ENCODE measurements at regions not wholly inside any gene's neighbourhood (a gene's known extent, or its start where the extent isn't known, plus 50 kb on each side); places are given as distances from the start of the nearest gene placed in this dataset.

DNA sequence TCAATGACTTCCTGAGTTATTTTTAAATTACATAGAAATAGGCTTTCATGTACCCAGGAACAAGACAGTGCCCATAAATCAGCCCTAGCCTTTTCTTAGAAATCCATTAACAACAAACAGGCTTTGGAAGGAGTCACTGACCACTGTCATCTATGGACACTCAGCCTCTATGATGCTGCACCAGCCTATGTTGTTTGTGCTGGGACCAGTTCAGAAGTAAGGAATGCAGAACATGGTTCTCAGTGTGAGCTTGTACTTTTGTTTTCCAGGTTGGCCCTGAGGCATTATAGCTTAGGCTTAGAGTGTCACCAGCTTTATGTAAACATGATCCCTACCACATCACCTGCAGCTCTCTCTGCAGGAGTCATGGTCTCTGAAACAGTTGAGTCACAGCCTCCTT lies 335.7 kb upstream of the CDH7 start:
- DNase-seq (ENCODE audit: low spot score) = no peak
- Mint-ChIP-seq H3K4me1 (ENCODE audit: low read depth) (no peaks in the 10 kb centered on the region), H3K9me3 (peaks cover 12% of the 10 kb centered on the region), H3K27ac (no peak overlapping the region), H3K27me3 (ENCODE audit: low read depth) (no peaks in the 10 kb centered on the region), H3K36me3 (ENCODE audit: low read depth) (no peaks in the 10 kb centered on the region), H3K4me3 (no peak overlapping the region)

GRCh38 chr18:65414501-65414900 lies 336.3 kb upstream of the CDH7 start:
- no peaks in the 10 kb centered on the region for H3K36me3 Mint-ChIP-seq (ENCODE audit: low read depth)
- peaks cover 12% of the 10 kb centered on the region for H3K9me3 Mint-ChIP-seq
- H3K4me3 Mint-ChIP-seq = no peak overlapping the region
- H3K27ac Mint-ChIP-seq = no peak overlapping the region
- H3K4me1 Mint-ChIP-seq (ENCODE audit: low read depth) = no peaks in the 10 kb centered on the region
- DNase-seq (ENCODE audit: low spot score) = no peak
- H3K27me3 Mint-ChIP-seq (ENCODE audit: low read depth) = no peaks in the 10 kb centered on the region

DNA sequence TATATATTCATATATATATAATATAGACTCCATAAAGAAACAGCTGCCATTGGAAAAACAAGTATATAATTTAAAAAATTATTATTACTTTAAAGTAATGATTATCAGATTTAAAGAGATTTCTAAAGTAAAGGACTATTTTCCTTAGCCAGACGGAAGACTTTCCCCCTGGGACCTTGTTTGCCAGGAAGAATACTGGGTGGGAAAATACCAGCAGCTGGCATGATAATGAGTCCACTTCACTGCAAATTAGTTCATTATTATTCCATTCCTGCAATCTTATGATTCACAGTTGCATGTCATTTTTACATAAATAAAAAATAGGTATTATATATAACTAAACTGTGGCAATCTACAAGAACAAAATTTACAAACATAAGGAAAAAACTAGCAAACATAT lies 339.8 kb upstream of the CDH7 start:
- Mint-ChIP-seq H3K4me1 (ENCODE audit: low read depth) (no peaks in the 10 kb centered on the region), H3K4me3 (no peak overlapping the region)

DNA sequence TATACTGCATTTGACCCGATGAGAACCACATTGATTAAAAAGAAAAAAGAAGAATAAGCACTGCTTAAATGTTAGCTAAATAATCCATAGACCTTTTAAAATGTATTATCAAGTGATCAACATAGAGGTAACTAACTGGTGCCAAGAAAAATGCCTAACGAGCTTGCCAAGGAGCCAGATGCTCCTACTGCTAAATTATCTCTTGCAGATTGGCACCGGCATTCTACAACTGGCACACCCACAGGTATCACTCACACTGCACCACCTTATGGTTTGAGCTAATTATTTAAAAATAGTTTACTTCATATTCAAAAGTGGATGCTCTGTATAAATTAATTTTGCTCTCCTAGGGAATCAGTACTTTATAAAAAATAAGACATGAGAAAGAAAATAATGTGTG lies 341.6 kb upstream of the CDH7 start:
- H3K4me1 Mint-ChIP-seq (ENCODE audit: low read depth) = no peaks in the 10 kb centered on the region
- H3K27me3 Mint-ChIP-seq (ENCODE audit: low read depth) = no peaks in the 10 kb centered on the region
- H3K36me3 Mint-ChIP-seq (ENCODE audit: low read depth) = no peaks in the 10 kb centered on the region
- H3K9me3 Mint-ChIP-seq = peaks cover 9% of the 10 kb centered on the region
- no peak overlapping the region for H3K27ac Mint-ChIP-seq
- no peak overlapping the region for H3K4me3 Mint-ChIP-seq
- no peak for DNase-seq (ENCODE audit: low spot score)

More for the DNA sequence above, 339.8 kb upstream of the CDH7 start:
- DNase-seq (ENCODE audit: low spot score) = no peak
- H3K27ac Mint-ChIP-seq = no peak overlapping the region
- H3K36me3 Mint-ChIP-seq (ENCODE audit: low read depth) = no peaks in the 10 kb centered on the region
- peaks cover 7% of the 10 kb centered on the region for H3K9me3 Mint-ChIP-seq
- H3K27me3 Mint-ChIP-seq (ENCODE audit: low read depth) = no peaks in the 10 kb centered on the region

GRCh38 chr18:65403534-65403933 lies 347.3 kb upstream of the CDH7 start:
- H3K4me3 Mint-ChIP-seq = no peak overlapping the region
- H3K27ac Mint-ChIP-seq = no peak overlapping the region

DNA sequence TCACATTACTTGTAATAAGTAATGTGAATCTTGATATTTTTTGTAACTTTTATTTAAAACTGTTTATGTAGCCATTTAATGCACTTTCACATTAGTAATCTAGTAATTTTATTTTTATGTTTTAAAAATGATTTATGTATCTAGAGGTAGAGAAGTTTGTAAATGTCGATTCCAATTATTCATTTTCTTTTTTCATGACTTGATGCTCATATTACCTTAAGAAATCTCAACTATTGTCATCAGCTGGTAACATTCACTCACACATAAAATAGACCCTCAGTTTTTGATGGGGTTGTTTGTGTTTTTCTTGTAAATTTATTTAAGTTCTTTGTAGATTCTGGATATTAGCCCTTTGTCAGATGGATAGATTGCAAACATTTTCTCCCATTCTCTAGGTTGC lies 351.7 kb upstream of the CDH7 start:
- no peaks in the 10 kb centered on the region for H3K4me1 Mint-ChIP-seq (ENCODE audit: low read depth)
- peaks cover 34% of the 10 kb centered on the region for H3K9me3 Mint-ChIP-seq
- H3K27ac Mint-ChIP-seq = no peak overlapping the region
- no peak overlapping the region for H3K4me3 Mint-ChIP-seq
- H3K36me3 Mint-ChIP-seq (ENCODE audit: low read depth) = no peaks in the 10 kb centered on the region
- no peaks in the 10 kb centered on the region for H3K27me3 Mint-ChIP-seq (ENCODE audit: low read depth)
- DNase-seq (ENCODE audit: low spot score) = no peak

More at GRCh38 chr18:65403534-65403933, 347.3 kb upstream of the CDH7 start:
- H3K4me1 Mint-ChIP-seq (ENCODE audit: low read depth) = no peaks in the 10 kb centered on the region
- H3K9me3 Mint-ChIP-seq = peaks cover 27% of the 10 kb centered on the region
- H3K27me3 Mint-ChIP-seq (ENCODE audit: low read depth) = no peaks in the 10 kb centered on the region
- no peak for DNase-seq (ENCODE audit: low spot score)
- no peaks in the 10 kb centered on the region for H3K36me3 Mint-ChIP-seq (ENCODE audit: low read depth)

GRCh38 chr18:65398347-65399075 lies 352.3 kb upstream of the CDH7 start:
- Mint-ChIP-seq H3K4me1 (ENCODE audit: low read depth) (no peaks in the 10 kb centered on the region), H3K4me3 (no peak overlapping the region), H3K9me3 (peaks cover 33% of the 10 kb centered on the region), H3K36me3 (ENCODE audit: low read depth) (no peaks in the 10 kb centered on the region), H3K27ac (no peak overlapping the region), H3K27me3 (ENCODE audit: low read depth) (no peaks in the 10 kb centered on the region)
- DNase-seq (ENCODE audit: low spot score) = no peak

DNA sequence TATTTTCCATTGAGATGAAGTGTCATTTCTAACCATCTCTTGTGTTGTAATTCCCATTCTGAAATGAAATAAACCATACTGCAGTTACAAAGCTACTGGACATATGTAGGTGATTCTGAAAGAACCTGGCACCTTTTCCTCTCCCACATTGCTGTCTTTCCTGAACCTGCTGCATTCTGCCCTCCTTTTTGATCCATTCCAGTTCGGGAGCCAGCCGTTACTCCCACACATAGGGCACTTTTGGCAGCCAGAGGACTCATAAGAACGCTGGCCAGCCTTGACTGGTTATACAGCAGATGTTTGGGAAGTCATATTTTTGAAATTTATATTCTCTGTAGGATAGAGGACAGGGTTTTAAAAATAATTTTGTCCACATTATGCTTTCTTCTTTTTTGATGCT lies 369.8 kb upstream of the CDH7 start:
- Mint-ChIP-seq H3K4me1 (ENCODE audit: low read depth) (no peaks in the 10 kb centered on the region), H3K36me3 (ENCODE audit: low read depth) (no peaks in the 10 kb centered on the region), H3K27me3 (ENCODE audit: low read depth) (no peaks in the 10 kb centered on the region), H3K4me3 (no peak overlapping the region), H3K27ac (no peak overlapping the region), H3K9me3 (peaks cover 46% of the 10 kb centered on the region)
- no peak for DNase-seq (ENCODE audit: low spot score)

GRCh38 chr18:65380571-65380970 lies 370.2 kb upstream of the CDH7 start:
- no peaks in the 10 kb centered on the region for H3K36me3 Mint-ChIP-seq (ENCODE audit: low read depth)
- no peak overlapping the region for H3K4me3 Mint-ChIP-seq
- no peaks in the 10 kb centered on the region for H3K4me1 Mint-ChIP-seq (ENCODE audit: low read depth)
- peaks cover 42% of the 10 kb centered on the region for H3K9me3 Mint-ChIP-seq
- H3K27ac Mint-ChIP-seq = no peak overlapping the region
- no peak for DNase-seq (ENCODE audit: low spot score)
- H3K27me3 Mint-ChIP-seq (ENCODE audit: low read depth) = no peaks in the 10 kb centered on the region

GRCh38 chr18:65372904-65373303 lies 377.9 kb upstream of the CDH7 start:
- DNase-seq (ENCODE audit: low spot score) = no peak
- Mint-ChIP-seq H3K36me3 (ENCODE audit: low read depth) (no peaks in the 10 kb centered on the region), H3K4me3 (no peak overlapping the region), H3K27ac (no peak overlapping the region), H3K9me3 (peaks cover 38% of the 10 kb centered on the region), H3K4me1 (ENCODE audit: low read depth) (no peaks in the 10 kb centered on the region), H3K27me3 (ENCODE audit: low read depth) (no peaks in the 10 kb centered on the region)

DNA sequence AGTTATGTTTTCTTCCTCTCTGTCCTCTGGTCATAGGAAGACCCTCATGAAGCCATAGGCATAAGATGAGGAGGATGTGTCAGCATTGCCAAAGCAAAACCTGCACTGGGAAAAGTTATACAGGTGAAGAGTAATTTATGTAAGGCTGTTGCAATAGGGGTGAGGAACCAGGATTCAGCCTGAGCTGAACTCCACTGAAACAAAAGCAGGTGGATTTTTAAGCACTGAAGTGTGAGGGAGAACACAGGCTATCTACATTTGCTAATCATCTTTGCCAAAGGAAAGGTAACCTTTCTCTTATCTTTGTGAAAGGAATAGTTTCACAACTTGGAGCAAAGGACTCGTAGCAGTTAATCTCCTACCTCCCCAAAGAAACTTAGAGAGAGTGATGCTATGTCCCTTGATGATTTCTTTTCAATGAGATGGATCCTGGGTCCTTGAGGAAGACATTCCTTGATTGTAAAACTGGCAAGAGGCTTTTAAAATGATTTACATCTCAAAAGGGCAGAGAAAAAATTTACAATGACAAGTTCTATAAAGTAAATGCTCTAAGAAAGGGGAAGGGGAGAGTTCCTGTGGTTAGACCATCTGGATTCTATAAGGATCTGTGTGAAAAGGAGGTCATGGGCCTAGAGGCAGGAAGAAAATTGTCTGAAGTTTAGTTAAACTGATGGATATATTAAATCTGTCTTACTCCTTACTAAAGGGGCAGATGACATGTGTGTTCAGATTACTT lies 385.4 kb upstream of the CDH7 start:
- H3K36me3 Mint-ChIP-seq (ENCODE audit: low read depth) = no peaks in the 10 kb centered on the region
- H3K4me3 Mint-ChIP-seq = no peak overlapping the region
- H3K4me1 Mint-ChIP-seq (ENCODE audit: low read depth) = no peaks in the 10 kb centered on the region
- H3K9me3 Mint-ChIP-seq = peaks cover 15% of the 10 kb centered on the region
- H3K27ac Mint-ChIP-seq = no peak overlapping the region
- no peaks in the 10 kb centered on the region for H3K27me3 Mint-ChIP-seq (ENCODE audit: low read depth)
- no peak for DNase-seq (ENCODE audit: low spot score)

- H3K4me1 Mint-ChIP-seq (ENCODE audit: low read depth) = no peaks in the 10 kb centered on the region
- DNase-seq (ENCODE audit: low spot score) = no peak
- no peak overlapping the region for H3K27ac Mint-ChIP-seq
- H3K4me3 Mint-ChIP-seq = no peak overlapping the region
- H3K36me3 Mint-ChIP-seq (ENCODE audit: low read depth) = no peaks in the 10 kb centered on the region
- no peaks in the 10 kb centered on the region for H3K27me3 Mint-ChIP-seq (ENCODE audit: low read depth)
- peaks cover 14% of the 10 kb centered on the region for H3K9me3 Mint-ChIP-seq
These were observed 386.7 kb upstream of the CDH7 start for GRCh38 chr18:65363911-65364632.

DNA sequence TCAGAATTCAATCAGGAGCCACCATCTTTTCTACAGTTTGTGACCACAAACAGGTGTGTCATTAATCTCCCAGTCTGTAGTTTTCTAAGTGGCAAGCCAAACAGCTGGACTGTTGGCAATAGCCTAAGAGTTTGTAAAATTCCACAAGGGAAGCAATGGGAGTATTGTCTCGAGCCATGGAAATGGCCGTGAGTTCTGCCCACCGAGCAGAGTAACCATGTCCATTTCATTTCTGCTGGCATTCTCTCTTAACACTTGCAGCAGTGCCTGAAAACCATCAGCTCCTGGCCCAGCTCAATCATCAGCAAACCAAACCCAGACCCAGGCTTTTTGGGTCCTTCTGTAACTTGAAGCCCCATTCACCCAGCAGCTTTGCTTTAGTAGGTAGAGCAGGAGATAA lies 387.8 kb upstream of the CDH7 start:
- Mint-ChIP-seq H3K4me3 (no peak overlapping the region), H3K4me1 (ENCODE audit: low read depth) (no peaks in the 10 kb centered on the region), H3K9me3 (peaks cover 11% of the 10 kb centered on the region), H3K27me3 (ENCODE audit: low read depth) (no peaks in the 10 kb centered on the region), H3K36me3 (ENCODE audit: low read depth) (no peaks in the 10 kb centered on the region), H3K27ac (no peak overlapping the region)
- no peak for DNase-seq (ENCODE audit: low spot score)

GRCh38 chr18:65359479-65359878 lies 391.3 kb upstream of the CDH7 start:
- Mint-ChIP-seq H3K36me3 (ENCODE audit: low read depth) (no peaks in the 10 kb centered on the region), H3K4me1 (ENCODE audit: low read depth) (no peaks in the 10 kb centered on the region), H3K9me3 (peaks cover 12% of the 10 kb centered on the region), H3K4me3 (no peak overlapping the region), H3K27me3 (ENCODE audit: low read depth) (no peaks in the 10 kb centered on the region), H3K27ac (no peak overlapping the region)
- no peak for DNase-seq (ENCODE audit: low spot score)

Measured in T-helper 2 cell treated with Interferon-gamma antibody and Interleukin-4, amounts not matched to agents 5 μg/mL and 100 μg/mL, for 36 hours (primary cell).